ENCODE measurements at regions not wholly inside any gene's neighbourhood (a gene's known extent, or its start where the extent isn't known, plus 50 kb on each side); places are given as distances from the start of the nearest gene placed in this dataset.

DNA sequence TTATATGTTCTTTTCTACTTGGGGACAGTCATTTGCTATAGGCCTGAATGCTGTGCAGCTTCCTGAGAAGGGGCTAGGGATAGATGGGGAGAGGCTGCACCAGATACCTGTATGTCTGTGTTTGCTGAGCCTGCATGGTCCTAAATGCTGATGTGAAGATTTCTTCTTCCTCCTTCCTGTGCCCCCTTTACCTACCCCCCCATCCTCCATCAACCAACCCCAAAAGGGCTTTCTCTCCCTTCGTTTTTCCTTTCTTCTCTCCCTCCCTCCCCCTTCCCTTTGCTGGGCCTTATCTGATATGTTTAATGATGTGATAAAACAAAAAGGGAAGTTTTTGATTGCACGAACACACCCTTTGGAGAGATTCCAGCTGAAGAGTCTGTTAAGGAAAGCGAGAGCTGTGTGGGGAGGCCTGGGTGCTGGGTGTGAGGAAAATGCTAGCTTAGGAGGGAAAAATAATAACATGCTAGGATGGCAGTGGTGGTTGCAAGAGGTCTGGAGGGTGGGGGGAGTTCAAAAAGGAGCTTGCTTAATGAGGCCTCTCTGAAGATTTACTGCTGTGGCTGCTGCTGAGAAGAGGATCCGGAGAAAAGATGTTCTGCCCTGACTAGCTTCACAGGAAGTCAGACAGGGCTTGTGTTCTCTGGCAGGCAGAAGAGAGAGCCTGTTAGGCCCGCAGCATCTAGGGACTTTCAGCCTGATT is 101.8 kb downstream of the SAMD9 start:
- no peak for DNase-seq (ENCODE audit: low read depth in 3 of 3)

DNA sequence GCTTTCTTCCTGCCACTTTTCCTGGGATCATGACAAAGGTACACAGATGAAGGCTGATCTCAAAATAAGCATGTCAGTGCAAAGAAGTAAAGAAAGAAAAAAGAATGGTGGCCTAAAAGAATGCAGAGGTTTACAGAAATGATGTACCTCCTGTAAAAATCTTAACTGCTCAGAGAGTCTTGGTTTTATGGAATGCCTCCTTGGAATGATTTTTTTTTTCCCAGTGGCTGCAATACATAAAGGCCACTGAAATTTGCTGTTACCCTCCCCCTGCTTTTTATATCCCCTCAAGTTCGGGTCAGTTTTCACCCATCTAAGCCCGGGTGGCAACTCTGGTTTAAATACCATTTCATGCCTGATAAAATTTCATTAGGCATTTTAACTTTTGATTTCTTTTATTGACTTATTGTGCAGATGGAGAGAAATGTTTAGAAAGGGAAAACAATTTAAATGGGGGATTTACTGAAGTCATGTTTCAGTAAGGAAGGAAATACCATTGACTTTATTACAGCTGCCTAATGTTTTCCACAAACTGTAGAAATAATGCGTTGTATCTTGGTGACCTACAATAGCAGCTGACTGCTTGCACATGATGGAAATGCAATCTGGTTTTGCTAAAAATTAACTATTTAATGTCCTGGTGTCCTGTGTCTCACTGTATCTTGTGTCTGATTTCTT is 102.5 kb downstream of the SAMD9 start:
- DNase-seq (ENCODE audit: low read depth in 3 of 3), result no peak

DNA sequence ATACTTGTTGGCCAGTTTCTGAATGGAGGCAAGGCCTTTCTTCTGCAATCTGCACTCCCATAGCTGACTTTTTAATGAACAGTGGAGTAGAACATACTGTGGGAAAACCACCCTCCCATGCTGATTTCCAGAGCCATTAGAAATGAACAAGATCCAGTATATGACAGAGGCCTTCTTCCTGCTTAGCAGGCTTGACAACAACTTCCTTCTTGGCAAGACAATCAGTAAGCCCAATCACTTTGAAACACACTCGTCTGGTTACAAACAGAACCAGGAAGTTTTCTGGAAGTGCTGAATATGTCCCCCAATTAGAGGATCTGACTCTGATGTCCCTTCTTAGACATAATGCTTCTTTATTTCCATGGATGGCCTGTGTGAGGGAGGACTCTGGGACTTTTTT is 103.4 kb downstream of the SAMD9 start:
- no peak for DNase-seq (ENCODE audit: low read depth in 3 of 3)

DNA sequence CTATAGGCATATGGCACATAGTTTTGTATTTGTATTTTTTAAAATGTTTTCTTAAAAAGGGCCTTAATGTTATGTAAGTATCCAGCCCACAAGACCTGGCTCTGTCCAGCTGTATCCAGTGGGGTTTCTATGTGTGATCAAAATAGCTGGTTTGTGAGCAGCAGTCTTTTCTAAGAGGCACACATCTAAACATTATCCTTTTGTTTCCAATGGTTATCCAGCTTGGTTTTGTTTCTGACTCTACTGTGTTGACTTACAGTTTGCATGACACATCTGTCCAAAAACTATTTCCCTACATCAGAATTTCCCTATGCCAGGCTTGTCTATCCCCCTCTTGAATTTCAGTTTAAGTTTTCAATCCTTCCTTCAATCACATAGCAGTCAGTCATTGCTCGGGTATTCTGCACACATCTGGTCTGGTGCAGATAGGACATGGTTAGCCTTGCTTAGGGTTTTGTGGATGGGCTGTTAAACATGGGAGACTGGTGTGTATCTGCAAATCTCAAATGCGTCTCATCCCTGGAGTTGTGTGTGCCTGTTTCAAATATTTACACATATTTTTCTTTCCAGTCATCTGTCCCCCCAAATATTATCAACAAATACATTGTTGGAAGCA is 104.2 kb downstream of the SAMD9 start:
- DNase-seq (ENCODE audit: low read depth in 3 of 3), result no peak

DNA sequence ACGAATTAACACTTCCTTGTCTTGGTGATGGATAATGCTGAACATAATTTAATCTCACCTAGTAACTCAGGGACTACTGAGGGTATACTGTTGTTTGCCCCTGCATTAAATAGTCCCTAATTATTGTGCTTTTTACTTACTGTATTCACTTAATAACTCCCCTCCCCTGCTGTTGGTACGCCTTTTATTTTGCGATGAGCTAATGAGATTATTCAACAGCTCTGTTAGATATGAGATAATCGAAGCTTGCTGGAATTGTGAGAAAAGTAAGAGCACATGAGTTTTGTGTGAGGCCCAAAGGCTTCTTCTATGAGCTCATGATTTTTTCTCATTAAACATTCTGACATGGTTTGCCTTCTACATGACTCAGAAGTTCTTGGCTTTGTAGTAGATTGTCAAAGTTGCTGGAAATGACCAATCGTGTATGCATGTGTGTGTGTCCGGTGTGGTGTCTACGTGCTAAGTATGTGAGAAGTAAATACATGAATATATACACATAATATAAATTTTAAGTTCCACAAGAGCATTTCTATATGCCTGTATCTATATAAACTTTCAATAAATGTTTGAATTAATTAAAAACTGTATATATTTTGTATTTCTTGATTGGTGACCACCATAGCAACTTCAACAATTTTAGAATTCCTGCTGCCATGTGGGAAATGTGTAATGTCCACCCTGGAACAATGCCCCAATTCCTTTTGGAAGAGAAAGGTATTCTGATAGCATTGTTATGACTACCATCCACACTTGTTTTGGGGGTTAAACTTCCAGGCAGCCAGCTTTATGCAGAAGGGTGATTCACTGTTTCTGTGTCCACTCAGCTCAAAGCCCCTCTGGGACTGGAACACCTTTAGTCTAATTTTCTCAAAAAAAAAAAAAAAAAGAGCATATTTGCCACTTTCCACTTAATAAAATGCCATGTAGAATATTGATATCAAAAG is 106.2 kb downstream of the SAMD9 start:
- DNase-seq (ENCODE audit: low read depth in 3 of 3), result no peak

DNA sequence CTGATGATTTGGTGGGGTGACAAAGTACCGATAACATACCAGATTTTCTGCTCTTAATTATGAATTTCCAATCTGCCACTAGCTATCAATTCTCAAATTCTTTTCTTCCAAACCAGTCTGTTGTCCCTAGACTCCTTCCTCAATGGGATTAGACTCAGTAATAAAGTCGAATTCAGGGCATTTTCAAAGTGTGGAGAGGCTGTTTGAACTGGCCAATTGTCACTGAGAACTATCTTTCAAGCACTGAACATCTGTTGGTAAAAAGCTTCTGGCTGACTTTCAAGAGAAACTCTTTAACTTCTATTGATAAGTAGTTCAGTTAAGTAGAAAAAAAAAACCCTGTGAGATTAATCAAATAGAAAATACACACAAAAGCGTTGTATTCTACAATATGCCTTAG is 108.9 kb downstream of the SAMD9 start:
- DNase-seq (ENCODE audit: low read depth in 3 of 3), result no peak

DNA sequence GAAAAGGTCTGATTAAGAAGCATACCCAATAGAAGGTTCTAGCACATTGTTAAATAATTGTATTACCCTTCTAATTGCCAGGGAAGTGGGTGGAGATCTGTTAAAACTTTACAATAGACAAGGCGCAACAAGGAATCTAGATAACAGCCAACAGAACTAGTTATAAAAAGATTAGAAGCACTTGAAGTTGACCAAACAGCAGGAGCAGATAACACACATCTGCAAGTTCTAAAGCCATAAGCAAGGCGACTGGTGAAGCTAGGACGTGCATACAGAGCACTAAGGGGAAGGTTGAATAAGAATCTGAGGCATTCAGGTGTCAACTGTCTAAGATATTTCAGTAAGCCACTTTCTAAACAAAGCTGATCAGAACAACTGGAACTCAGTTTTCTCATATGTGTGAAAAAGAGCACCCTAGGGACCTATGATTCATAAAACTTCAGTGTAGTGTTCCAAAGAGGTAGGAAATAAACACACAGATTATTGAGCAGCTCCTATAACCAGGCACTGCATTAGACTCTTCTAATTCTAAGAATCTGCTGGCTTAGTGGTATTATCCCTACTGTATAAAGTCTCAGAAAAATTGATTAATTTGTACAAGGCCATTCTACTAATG is 111.2 kb downstream of the SAMD9 start:
- DNase-seq (ENCODE audit: low read depth in 3 of 3), result no peak

DNA sequence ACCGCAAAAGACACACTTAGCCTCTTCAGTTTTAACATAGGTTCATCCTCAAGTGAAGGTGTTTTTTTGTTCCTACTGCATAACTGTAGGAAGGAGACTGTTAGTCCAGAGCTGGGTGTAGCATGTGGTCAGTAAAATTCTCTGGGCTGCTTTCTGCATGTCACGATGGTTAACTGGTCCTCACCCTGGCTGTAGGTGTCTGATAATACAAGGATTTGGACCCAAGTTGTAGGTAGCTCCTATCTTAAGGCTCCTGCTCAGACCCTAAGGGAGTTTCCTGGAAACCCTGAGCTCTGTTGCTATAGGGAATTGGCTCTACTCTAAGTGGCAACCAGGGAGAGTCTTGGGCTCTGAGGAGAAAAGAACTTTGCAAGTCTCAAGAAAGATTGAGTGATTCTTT is 112.9 kb downstream of the SAMD9 start:
- DNase-seq (ENCODE audit: low read depth in 3 of 3), result no peak

DNA sequence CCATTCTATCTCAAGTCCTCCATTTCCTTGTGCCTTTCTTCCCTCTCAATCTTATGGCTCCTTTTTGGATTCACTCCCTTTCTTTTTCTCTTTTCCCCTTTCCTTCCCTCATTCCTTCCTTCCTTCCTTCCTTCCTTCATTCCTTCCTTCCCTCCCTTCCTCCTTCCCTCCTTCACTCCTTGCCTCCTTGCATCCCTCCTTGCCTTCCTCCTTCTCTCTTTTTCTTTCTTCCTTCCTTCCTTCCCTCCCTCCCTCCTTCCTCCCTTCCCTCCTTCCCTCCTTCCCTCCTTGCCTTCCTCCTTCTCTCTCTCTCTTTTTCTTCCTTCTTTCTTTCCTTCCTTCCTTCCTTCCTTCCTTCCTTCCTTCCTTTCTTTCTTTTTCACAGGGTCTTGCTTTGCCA is 120.1 kb downstream of the SAMD9 start:
- no peak for DNase-seq (ENCODE audit: low read depth in 3 of 3)

DNA sequence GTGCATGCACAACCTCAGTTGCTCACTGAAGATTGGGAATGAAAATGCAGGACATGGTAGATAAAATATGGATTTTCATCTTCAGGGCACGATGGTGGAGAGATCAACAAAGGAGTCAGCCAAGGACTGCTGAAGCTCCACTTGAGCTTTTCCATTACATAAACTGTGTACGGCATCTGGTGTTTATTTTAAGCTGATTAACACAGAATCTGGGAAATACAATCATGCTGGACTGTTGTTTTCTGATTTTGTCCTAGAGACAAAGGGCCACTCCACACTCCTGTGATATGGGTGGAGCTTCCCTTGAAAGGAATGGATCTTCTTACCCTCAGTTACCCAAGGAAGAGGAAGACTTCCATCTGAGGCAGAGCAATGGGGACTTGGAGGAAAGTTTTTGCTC is 120.6 kb downstream of the SAMD9 start:
- DNase-seq (ENCODE audit: low read depth in 3 of 3), result no peak

DNA sequence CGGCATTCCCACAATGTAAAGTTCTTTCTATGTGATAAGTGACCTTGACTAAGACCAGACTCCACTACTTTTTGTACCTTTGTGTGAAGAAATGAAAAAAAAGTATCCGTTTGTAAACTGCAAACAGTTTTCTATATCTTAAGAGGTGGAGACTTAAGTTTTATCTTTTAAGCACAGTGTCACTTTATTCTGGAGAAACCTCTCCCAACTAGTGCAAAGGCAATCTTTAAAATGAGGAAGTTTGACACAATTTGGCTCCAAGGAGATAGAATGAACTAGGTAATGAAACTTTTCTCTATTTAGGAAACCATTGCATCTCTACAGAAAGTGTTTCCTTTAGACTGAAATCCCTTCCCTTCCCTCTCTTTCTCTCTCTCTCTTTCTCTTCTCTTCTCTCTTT is 122.9 kb downstream of the SAMD9 start:
- no peak for DNase-seq (ENCODE audit: low read depth in 3 of 3)

DNA sequence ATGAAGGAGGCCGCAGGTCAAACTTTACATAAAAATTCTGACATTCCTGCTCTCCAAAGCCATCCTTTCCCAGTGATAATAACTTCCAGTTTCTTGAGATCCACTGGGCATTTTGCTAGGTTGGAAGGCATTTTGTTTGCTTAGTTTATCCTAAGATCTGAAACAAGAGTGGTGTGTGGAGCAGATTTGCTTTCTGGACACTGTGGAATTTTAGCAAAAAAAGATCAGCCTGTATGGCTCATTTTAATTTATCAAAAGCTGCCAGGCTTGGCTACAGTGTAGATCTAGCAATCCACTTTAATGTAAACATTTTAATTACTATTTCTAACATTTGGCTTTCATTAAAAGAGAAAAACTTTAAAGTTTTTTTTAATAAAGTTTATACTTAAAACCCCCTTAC is 124.8 kb downstream of the SAMD9 start:
- no peak for DNase-seq (ENCODE audit: low read depth in 3 of 3)

DNA sequence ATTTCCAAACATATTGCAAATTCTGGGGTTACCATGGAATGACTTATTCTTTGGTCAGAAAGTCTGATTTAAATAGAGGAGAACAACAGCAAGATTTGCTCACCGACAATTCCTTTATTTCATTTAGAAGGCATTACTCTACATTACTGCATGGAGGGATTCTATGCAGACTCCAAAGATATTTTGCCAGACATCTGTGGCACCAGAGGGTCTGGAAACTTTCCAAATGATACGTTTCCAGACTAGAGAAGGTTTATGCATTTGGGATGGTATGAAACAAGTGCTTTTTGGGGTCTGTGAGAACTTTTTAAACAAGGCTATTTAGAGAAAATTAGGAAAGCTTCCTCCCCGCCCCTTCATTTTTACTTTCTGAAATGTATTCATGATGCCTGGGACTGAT is 125.3 kb downstream of the SAMD9 start:
- DNase-seq (ENCODE audit: low read depth in 3 of 3), result no peak

DNA sequence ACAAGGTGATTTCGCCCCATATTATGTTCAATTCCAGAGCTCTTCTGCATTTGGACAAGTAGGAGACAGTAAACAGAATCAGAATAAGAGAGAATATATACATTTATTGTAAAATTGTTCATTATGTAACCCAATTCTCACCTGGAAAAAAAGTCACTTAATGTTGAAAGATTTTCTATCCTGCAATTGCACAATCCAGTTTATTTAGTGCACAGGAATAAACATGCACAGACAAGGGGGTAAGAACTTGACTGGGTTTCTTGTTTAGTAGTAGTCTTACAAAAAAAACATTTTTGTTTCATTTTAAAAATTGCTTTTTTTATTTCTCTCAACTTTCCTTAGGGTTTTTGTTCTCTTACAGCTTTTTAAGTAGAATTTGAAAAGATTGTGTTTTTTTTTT is 126.6 kb downstream of the SAMD9 start:
- no peak for DNase-seq (ENCODE audit: low read depth in 3 of 3)

DNA sequence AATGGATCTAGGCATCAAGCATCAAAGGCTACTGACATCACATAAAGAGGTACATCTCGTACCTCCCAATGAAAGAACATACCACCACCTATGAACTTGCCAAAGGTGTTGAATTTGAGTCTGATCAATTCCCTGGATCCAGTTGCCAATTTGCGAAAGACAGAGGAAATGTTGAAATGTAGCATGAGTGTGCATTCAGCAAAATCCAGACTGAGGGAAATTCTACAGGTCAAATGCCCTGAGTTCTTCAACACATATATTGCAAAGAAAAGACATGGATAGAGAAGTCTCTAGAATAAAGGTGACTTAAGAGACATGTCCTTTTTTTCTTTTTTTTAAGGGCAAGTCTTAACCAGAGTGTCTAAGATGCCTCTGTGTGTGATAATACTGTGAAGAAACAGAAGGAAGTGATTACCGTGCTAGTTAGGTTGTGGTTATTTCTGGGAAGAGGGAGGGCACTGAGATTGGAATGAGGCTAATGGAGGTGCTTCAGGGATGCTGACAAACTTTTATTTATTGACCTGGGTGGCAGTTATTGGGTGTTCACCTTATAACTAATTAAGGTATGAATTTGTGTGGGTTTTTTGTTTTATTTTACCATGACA is 128.7 kb downstream of the SAMD9 start:
- no peak for DNase-seq (ENCODE audit: low read depth in 3 of 3)

DNA sequence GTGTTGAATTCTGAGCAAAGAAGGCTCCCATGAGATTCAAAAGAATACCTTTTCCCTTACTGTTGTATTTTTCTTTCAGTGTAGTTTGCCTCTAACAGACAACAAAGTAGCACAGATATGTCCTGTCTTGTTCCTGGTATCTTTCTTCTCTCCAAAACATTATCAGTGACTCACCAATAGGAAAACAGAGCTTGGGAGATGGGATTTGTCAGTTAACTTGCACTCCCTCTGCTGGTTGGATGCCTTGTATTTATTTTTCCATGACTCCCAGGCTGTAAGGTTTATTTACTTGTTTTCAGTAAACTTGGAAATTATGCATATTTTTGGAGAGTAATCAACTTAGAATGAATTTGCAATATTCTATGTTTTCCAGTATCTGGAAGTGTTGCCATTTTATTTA is 129.7 kb downstream of the SAMD9 start:
- no peak for DNase-seq (ENCODE audit: low read depth in 3 of 3)

DNA sequence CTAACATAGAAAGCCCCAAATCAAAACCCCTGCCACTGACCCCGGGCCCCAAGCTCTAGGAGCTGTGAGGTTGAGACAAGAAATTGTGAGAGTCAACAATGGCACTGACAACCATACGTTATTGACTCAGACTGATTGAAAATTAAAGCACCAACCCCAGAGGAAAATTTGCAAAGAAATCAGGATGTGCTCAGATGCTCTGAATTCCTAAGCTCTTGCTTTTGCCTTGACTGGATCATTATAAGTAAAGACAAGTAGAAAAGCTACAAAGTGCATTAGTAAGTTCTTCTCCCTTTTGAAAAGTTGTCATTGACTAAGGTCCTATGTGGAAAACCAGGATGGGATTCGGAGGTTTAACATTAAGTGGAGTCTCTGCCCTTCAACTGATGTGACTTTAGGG is 130.2 kb downstream of the SAMD9 start:
- DNase-seq (ENCODE audit: low read depth in 3 of 3), result no peak

DNA sequence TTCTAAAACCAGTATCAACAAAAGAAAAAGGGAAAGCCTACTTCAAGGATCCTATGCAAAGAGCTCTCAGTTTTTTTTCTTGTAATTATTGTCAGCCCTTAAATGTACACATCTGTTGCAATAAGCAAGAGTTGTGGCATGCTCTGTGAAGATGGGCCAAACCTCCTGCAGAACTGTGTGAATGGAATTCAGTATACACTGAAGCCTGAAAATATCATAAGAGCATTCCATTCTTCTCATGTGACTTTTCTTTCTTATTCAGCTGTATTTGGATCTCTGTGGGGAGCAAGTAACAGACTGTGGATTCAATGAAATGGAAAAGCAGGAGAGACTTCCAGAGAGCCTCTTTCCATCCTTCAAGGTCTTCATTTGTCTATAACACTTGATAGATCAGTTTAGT is 130.7 kb downstream of the SAMD9 start:
- no peak for DNase-seq (ENCODE audit: low read depth in 3 of 3)

DNA sequence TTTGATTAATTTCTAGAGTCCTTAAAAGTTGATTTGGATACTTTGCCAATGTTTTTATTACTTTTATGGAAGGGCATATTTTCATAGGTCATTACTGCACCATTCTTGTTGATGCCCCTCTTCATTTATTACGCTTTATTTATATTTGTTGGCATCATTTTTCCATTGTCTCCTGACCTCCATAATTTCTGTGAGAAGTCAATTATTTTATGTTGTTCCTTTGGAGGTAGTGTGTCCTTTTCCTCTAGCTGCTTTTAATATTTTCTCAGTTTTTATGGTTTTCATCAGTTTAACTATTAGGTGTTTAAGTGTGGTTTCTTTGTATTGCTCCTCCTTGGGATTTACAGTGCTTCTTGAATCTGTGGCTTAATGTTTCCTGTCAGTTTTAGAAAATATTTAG is 134.9 kb downstream of the SAMD9 start:
- DNase-seq (ENCODE audit: low read depth in 3 of 3), result no peak

DNA sequence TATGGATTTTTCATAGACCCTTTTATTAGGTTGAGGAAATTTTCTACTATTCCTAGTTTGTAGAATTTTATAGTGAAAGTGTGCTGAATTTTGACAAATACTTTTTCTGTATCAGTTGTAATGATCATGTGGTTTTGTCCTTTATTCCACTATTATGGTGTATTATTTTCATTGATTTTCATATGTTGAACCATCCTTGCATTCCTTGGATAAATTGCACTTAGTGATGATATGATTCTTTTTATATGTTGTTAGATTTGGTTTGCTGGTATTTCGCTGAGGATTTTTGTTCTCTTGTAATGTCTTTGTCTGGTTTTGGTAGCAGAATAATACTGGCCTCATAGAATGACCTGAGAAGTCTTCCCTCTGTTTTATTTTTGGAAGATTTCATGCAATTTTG is 140.6 kb upstream of the CDK6 start:
- DNase-seq (ENCODE audit: low read depth in 3 of 3), result no peak

DNA sequence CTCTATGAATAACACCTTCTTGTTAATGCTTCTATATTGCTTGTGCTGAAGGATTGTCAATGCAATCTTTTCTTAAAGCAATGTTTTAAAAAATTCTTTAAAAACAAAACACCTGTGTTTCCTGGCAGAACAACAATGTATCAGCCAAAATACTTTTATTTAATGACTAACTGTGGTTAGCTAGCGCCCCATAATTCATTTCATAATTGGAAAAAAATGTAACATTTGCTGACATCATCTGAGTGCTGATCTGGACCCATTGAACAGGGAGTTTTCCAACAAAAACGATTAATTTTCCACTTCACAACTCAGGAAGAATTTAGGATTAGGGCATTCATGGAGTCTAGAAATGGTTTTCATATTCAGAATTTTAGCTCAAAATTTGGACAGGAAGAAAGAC is 137.6 kb upstream of the CDK6 start:
- DNase-seq (ENCODE audit: low read depth in 3 of 3), result no peak

Measured in stimulated activated CD4-positive, alpha-beta T cell treated with anti-CD3 and anti-CD28 coated beads, TNF-alpha, amount 100 ng/mL, for 48 hours (primary cell).